DMS 273 (cell line): ENCODE measurements at regions not wholly inside any gene's neighbourhood (a gene's known extent, or its start where the extent isn't known, plus 50 kb on each side); places are given as distances from the start of the nearest gene placed in this dataset.
"Not testable (repeated sequence)": the region's sequence is repeated elsewhere in the genome, so short reads cannot be mapped to it uniquely, and the experiment has no call there.

ENCODE experiments used
- DNase-seq: peaks from one replicate; lab custom pipeline; 2025; ENCODE audit not compliant: unreplicated experiment; lab: John Stamatoyannopoulos, UW

DNA sequence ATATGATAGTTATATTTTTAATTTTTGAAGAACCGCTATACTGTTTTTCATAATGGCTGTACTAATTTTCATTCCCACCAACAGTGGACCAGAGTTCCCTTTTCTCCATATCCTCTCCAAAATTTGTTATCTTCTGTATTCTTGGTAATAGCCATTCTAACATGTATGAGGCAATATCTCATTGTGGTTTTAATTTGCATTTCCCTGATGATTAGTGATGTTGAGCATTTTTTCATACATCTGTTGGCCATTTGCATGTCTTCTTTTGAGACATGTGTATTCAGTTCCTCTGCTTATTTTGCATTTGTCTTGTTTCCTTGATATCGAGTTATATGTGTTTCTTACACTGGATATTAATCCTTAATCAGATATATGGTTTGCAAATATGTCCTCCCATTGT, 770.8 kb upstream of the MBL2 start:
- DNase-seq = no peak

DNA sequence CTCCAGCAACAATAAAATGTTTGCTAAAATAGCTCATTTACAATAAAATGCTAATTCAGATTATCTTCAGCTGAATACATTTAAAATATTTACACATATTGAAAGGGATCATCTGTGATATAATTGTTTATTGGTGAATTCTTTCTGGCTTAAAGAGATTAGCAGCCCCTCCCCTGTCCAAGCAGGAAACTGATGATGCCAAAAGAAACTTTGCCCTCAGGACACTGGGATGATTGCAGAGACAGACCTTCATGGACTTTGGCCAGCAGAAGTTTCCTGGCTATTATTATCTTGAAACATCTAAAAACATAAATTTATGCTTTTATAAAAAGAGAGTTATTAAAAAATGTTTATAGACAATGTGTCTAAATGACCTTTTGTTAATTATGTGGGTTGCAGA, 764.9 kb upstream of the MBL2 start:
- DNase-seq = no peak

DNA sequence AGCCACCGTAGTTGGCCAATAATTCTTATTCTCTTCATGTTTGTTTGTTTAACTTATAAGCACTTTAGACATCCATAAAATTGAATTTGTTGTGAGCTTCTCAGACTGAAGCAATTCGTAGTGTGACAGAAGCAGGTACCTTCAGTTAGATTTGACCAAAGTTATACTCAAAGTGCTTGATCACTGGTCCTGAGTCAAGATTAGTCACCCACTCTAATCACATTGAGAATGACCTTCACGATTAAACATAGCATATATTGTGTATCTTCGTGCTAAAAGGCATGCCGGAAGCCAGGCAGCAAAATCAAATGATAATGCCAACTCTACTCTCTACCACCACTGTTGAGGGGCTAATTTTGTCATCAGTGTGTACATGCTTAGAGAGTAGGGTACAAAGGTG, 763.7 kb upstream of the MBL2 start:
- DNase-seq = no peak

DNA sequence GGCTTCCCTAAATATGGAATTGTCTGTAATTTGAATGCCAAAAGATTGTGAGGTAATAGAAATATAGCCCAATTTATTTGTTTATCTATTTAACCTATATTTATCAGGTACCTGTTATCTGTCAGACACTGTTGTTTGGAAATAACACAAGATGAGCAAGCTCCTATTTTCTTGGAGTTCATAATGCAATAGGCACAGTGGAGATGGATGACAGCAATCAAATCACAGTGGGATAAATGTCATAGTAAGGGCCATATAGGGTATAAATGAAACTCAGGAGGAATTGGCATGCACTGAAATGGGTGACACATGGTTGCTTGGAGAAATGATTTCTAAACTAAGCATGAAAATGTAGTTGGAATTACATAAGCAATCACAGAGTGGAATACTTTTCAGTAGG, 761.8 kb upstream of the MBL2 start:
- DNase-seq = no peak

DNA sequence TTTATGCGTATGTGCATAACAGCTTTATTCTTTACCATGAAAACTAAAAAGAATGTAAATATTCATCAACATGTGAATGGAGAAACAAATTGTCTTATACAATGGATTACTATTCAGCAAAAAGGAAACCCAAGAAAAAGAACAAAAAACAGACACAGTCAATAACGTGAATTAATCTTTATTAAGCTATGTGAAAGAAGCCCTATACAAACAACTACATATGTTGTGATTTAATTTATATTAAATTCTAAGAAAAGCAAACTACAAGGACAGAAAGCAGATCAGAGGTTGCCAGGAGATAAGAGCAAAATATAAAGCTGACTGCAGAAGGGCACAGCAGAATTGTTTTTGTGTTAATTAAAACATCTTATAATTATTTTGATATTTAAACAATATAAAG, 756.4 kb upstream of the MBL2 start:
- no peak for DNase-seq

DNA sequence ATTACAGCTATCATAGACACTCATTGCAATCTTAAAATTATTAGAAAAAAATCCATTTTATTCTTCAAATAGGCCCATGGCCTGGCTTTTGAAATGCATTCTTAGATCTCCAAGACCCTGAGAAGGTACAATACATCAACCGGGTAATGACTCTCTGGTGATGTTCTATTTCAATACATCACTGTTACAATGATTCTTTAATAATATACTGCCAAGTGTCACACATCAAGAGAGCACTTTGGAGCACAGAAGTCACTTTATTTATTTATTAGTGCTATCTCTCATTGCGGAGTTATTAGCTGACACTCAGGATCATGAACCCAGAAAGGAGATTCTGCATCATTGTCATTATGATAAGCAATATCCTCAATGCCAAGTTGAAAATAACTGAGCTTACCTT, 748.5 kb upstream of the MBL2 start:
- no peak for DNase-seq

DNA sequence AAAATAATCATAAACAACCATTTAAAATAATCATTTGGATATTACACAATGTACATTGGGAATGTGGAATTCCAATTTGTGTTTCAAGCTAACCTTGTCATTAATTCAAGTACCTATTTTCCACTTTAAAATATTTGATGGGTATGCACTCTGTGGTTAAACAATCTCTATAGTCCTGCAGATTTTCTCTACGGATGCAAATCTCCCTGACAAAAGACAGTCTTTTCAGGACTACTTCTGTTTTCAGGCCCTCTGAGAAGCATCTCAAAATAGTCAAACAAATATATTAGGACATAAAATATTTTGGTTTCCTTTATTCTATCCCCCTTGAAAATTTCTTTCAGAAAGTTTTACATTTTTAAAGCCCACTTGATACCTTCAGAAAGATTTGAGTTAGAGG, 735.6 kb upstream of the MBL2 start:
- no peak for DNase-seq

DNA sequence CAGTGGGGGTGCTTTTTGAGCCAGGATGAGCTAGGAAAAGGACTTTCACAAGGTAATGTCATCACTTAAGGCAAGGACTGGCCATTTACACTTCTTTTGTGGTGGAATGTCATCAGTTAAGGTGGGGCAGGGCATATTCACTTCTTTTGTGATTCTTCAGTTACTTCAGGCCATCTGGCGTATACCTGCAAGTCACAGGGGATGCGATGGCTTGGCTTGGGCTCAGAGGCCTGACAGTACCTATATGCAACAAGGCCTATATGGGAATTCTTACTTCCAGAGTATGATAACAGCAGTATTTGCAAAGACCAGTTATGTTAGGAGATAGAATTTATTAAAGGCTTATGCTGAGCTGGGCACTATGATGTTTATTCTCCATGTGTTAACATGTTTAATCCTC, 731.9 kb upstream of the MBL2 start:
- not testable (repeated sequence) for DNase-seq

DNA sequence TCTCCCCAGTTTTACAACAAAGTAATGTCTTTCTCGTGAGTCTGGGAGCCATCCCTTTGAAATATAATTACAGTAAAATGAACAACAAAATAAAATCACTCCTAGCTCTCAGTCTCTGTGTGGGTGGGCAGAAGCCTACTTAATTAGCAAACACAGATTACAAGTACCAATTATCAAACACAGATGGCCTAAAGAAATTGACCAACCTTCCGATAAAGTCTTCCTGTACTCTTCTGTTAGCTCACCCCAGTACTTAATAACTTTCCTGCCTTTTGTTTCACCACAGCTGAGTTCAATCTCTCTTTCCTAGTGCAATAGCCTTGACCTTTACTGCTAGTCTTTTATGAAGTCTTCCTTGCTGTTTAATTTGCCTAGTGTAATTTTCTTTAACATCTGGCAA, 719.2 kb upstream of the MBL2 start:
- DNase-seq = no peak

DNA sequence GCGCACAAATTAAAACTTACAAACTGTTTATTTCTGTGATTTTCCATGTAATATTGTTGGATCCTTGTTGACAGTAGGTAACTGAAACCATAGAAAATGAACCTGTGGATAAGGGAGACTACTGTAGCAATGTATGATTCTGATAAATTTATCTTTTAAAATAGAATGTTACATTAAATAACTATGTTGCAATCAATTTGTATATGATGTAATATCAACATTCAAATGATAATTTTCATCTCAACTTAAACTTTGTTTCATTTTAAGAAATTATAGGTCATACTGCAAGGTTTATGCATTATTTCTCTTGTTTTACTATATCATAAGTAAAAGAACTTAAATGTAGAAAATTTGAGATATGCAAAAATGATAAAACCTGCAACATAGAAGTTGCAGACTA, 718.0 kb upstream of the MBL2 start:
- DNase-seq = no peak

DNA sequence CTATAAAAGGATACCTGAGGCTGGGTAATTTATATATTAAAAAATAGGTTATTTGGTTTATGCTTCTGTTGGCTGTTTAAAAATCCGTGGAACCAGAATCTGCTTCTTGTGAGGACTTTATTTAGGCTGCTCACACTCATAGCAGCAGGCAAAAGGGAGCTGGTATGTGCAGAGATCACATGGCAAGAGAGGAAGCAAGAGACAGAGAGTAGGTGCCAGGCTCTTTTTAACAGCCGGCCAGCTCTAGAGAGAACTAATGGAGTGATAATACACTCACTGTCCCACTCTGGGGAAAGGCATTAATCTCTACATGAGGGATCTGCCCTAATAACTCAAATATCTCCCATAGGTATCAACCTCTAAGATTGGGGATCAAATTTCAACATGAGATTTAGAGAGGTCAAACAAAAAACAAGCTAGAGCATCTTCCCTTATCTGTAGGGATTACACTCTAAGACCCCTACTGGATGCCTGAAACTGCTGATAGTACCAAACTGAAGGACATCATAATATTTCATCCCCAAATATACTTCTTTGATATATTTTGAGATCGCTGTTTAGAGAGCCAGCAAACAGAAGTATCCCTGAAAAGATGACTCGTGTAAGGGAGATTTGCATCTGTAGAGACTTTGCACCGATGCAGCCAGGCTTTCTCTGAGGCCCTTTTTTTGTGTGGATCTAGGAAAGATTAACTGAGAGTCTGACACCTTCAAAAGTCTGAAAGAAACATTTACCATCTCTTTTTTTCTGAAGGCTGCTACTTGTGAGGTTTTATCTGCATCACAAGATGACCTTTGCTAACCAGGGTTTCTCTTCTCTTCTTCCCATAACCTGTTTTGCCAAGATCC, 717.0 kb upstream of the MBL2 start:
- DNase-seq = no peak

DNA sequence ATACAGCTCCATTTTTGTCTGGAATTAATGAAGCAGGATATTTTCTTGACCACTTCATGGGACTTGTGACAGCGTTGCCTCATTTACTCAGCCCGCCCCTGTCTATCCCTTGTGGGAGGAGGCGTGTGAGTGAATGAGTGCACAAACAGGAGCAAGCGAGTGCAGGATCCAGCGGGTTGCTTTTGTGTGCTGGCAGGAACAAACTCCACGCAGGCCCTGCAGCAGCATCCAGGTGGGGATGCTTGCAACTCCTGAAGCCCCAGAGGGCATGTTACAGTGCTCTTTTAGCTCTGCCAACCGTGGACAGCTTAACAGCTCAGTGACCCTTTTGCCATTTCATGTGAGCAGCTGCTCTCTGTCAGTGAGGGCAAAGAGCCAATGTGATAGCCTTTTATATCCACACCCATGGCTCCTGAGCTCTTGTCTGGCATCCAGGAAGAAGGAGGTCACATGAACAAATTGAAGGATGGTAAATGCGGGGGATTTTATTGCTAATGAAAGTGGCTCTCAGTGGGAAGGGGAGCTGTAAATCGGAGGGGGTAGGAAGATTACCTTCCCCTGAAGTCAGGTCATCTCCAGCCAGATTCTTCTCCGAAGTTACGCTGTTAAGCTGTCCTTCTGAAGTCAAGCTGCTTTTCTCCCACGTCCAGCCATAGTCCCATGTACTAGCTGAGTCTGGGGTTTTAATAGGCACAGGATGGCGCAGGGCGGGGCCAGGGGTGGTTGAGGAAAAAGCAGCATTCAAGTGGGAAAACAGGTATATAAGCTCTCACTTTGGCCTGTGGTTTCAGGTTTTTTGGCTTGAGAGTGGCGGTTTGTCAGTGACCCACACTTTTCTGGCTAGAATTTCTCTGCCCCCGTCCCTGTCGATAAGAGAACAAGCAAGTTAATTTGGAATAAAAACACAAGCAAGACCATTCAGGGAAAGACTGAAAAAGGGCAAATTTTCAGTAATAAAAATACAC, 714.7 kb upstream of the MBL2 start:
- DNase-seq = no peak

DNA sequence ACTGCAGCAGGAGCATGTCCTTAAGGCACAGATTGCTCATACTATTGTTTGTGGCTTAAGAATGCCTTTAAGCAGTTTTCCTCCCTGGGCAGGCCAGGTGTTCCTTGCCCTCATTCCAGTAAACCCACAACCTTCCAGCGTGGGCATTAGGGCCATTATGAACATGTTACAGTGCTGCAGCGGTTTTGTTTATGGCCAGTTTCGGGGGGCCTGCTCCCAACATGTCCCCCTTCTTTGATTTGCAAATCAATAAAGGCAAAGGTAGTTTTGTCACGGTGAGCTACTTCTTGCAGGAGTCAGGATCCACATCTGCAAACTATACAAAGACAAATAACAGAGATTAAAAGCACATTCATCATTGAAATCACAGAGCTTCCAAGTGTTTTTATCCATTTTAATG, 712.8 kb upstream of the MBL2 start:
- DNase-seq = not testable (repeated sequence)

DNA sequence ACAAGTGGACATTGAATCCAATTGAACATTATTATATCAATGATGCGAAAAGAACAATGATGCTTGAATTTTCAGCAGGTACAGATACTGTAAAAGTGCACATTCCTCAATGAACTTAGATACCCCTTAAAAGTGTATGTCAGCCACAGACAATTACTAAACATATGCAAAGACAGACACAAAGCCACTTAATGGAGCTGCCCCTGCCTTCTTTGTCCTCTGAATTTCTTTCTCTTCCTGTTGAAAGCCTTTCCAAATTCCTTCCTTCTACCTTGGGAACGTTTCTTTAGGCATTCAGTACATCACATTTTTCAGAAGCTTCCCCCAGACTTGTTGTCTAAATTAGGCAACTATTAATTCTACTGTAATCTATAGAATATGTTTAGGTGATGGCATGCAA, 706.8 kb upstream of the MBL2 start:
- no peak for DNase-seq

DNA sequence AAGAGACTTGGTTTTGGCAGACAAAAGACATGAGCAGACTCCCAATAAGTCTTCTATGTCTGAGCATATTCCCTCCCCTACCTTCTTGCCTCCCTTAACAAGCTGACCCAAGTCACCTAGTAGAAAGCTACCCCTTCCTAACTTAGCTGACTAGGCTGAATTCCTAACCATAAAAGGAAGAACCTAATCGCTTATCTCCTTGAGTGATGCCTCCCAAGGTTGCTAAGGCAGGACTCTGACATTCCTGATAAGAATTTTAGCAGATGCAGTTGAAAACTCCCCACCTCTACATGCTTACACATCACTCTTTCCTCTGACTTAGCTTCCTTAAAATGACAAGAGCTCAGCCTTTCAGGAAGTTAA, 704.7 kb upstream of the MBL2 start:
- no peak for DNase-seq

DNA sequence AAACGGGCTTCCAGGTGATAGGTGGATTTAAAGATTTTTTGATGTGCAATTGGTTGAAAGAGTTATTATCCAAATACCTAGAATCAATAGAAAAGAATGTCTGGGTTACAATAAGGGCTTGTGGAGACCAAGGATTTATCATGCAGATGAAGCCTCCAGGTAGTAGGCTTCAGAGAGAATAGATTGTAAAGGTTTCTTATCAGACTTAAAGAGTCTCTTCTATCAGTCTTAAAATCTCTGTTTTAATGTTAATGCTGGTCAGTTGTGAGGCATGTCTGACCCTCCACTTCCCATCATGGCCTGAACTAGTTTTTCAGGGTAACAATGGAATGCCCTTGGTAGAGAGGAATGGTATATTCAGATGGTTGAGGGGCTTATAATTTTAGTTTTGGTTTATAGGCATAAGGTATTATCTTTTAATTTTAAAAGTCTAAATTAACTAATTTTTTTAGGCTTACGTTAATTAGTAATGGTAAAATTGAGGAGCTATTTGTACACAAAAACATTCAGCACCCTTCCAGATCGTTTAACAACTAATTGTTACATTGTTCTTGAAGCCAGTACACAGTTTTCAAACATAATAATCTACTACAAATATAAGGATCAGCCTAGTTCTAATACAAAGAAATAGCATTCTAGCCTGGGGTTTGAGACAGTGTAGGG, 704.2 kb upstream of the MBL2 start:
- DNase-seq = no peak

DNA sequence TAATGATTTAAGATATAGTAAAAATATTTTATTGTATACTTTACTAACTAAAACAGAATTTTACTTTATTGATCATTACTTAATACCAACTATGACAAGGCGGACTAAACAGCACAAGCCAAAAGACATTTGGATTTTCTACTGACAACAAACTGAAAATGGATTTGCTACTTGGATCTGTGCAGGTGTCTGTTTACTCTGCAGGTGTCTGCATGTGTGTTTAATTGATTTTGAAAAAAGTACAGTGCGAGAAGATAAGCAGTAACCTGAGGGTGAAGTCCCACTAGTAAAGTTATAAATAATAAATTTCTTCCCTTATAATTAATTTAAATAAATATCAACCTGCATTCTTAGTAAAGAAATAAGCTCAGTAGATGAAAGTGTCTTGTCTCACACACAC, 696.8 kb upstream of the MBL2 start:
- DNase-seq = no peak

DNA sequence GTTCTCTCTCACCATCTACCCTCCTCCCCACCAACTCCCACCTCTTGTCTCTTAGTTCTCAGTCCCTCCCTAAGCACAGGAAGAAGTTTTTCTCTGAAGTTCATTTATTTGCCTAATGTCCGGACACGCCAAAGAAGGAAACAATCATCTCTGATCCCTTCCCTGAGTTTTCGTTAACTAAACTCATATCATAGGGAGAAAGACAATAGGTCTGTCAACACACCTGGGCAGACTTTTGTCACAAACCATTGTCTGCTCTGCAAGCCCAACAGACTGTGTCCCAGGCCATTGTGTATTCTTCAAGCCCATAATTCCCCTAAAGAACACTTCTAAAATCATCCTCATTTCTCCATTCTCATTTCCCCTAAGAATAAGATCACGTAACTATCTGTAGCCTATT, 691.0 kb upstream of the MBL2 start:
- no peak for DNase-seq

DNA sequence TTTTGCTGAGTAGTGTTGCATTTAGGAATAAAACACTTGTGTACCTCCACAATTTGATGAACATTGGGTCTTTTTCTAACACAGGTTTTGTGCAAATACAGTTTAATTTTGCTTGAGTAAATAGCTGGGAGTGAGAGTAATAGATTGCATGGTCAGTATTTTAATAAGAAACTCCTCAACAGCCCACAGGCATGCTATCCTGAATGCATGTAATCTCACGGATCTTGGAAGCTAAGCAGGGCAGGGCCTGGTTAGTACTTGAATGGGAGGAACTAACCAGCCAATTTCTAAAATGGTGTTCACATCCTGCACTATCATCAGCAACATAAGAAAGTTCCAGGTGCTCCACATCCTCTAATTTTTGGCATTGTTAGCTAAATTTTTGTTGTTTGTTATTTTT, 685.4 kb upstream of the MBL2 start:
- no peak for DNase-seq

DNA sequence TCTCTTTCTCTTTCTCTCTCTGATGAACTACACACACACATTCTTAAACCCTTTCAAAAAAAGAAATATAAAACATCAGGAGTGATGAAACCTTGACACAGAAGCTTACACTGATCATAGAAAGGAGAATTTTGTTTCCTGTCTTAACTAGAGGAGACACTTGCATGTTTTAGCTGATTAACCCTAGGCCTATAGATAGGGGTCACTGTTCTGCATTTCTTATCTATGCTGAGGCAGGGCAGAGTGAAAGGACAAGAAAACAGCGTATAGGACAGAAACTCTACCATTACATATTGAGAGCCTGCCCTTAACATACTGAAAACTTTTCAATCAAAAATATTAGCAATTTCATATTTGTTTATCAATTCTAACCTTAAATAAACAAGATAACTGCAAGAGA, 680.6 kb upstream of the MBL2 start:
- DNase-seq = no peak

DNA sequence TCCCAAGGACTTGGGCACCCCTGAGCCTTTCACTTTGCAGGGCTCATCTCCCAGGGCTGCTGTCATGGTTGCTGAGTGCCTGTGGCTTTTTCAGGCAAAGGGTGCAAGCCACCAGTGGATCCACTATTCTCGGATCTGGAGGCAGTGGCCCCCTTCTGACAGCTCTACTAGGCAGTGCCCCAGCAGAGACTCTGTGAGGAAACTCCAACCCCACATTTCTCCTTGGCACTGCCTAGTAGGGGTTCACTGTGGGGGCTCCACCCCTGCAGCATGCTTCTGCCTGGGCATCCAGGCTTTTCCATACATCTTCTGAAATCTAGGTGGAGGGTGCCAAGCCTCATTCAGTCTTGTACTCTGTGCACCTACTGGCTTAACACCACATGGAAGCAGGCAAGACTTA, 675.0 kb upstream of the MBL2 start:
- DNase-seq = no peak

DNA sequence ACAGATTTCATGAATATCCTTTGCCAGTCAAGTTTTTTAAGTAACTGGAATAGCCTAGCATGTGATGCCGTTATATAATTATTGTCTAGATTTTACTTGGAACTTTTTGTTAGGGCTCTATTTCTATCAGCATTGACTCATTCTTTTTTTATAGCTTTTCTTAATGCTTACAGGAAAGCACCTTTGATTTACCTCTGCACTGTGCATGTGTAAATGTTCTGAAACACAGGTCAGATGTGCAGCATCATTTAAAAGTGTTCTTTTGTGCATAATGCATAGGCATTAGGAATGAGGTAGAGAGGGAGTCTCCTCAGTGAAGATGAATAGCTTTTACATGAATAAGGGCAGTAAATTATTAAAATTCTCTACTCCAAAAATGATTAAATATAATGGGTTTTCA, 669.3 kb upstream of the MBL2 start:
- no peak for DNase-seq
